ENCODE measurements at regions not wholly inside any gene's neighbourhood (a gene's known extent, or its start where the extent isn't known, plus 50 kb on each side); places are given as distances from the start of the nearest gene placed in this dataset.

- no peak for DNase-seq (ENCODE audit: low read depth in 2 of 2)
These were observed 360.5 kb downstream of the BCKDHB start for GRCh38 chr6:80466981-80467380.

- no peak for DNase-seq (ENCODE audit: low read depth in 2 of 2)
These were observed 359.0 kb downstream of the BCKDHB start for GRCh38 chr6:80465513-80465912.

DNA sequence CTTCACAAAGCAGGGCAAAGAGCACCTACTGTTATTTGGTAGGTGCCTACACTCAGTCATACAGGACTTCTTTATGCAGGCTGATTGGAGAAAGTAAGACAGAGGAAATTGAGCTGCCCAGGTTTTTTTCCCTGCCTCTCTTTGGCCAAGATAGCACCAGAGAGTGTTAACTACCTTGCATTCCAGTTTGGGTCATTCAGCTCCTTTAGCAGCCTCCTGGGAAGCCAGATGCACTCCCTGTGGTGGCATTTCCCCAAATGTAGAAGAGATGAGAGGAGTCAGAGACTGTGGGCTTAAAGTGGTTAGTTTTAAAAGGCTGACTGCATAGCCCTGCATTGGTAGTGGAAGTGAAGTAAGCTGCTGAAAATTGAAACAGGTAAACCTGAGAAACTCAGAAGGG lies 358.4 kb downstream of the BCKDHB start:
- no peak for DNase-seq (ENCODE audit: low read depth in 2 of 2)

DNA sequence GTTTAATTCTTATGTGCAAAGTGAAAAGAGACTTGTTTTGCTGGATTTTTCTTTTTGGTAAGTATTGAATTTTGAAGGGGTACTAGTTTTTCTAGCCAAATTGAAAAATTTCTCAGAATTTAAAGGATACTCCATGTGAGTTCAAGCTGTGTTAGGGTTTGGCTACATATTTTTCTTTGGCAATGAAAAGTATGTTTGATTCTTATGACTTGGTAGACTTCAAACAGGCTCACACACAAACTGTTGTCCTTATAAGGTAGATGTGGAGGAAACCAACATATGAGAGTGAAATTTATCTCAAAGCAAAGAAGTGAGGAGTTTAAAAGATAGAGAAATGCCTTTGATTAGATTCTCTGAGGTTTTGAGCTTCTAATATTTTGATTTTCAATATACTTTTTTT lies 356.7 kb downstream of the BCKDHB start:
- no peak for DNase-seq (ENCODE audit: low read depth in 2 of 2)

- peak in 1 of 2 donors; percentile 23 for DNase-seq (ENCODE audit: low read depth in 2 of 2)
These were observed 353.9 kb downstream of the BCKDHB start for GRCh38 chr6:80460257-80460865.

DNA sequence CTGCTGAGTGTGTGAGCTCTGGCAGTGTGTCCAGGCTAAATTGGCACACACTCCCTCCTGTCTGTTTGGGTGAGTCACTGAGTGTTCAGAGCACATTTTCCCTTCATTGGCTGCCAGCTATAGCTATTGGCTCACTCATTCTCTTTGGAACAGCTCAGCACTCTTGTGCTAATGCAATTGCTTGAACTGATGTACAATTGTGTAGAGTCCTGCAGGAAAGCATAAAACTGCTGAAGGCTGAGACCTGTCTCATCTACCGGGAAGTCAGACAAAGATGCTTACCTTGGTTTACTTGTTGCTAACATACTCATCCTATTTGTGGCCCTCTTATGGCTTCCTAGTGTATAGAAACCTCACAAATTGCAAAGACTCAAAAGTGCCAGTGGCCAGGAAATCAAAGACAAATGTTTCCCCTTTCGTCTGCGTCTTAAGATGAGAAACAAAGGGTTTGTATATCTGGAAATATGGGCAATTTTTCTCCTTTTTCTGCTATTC lies 351.0 kb downstream of the BCKDHB start:
- peak; percentile 86 to 95 for DNase-seq (ENCODE audit: low read depth in 2 of 2)

DNA sequence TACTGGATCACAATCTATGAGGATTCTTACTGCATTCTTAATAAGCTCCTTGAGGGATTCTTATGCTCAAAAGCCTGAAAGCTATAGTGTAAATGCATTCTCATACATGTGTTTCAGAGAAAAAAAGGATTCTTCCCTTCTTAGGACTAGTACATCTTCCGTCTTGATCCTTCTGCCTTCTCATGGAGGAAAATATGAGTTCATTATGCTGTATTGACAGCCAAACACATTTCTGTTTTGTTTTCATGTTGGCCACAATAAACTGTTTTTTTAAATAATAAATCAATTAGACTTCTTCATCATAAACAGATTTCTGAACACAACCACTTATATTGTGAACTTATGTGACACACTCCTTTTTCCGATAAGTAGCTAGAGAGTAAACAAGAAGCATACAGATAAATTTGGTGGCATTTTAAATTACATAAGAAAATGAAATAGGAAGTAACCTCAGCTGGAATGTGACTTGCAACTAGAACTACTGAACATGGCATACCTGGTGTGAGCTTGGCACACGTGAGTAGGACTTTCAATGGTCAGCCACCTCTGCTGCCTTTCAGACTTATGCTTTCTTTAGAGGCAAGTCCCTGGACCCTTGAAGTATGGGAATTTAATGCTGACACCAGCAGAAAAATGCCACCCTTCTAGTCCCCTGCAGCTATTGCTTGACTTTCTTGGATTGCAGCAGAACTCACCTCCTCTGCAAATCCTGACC lies 350.4 kb downstream of the BCKDHB start:
- DNase-seq (ENCODE audit: low read depth in 2 of 2) = no peak

DNA sequence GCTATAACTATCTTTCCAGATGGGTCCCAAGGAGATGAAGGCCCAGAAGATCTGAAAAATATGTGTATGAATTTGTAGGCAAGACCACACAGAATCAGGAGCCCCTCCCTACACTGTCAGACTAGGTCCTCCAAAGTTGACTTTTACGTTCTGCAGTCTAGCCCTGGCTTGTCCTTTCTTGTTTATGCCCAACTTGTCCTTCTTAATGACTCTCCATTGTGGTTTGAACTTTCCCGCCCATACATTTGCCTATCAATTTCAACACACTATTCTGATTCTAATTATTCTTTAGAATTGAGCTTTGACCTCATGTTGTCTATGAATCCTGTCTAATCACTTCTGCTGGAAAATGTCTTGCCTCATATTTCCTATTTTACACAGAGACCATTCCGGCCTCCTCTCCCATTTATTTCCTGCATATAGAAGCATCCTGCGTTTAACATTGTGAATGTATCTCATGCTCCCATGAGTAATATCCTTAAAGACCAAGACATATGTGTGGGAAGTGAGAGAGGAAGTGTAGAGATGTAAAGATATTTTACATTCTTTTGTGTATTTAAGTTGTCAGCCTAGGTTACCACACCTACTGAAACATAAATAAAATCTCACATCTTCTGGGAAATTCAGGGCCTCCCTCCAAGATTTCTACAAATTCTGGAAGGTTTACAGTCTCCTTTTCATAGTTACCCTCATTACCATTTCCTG lies 348.3 kb downstream of the BCKDHB start:
- DNase-seq (ENCODE audit: low read depth in 2 of 2) = peak in 1 of 2 donors; percentile 74

DNA sequence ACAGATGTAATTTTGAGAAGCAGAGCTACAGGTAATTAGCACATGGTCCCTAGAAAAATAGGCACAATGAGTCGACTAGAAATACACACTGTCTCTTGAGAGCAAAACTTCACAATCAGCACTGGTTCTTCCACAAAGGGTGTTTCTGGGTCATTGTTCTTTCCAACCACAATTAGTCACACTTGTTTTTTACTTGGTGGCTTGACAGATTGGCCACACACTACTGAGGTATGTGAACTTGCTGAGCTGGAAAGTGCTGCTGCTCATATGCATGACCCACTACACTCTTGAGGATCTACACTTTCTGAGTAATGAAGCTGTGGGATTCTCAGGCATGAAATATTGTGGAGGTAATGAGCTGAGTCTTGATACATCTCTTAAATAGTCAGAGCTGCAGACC lies 347.7 kb downstream of the BCKDHB start:
- peak in 1 of 2 donors; percentile 87 for DNase-seq (ENCODE audit: low read depth in 2 of 2)

DNA sequence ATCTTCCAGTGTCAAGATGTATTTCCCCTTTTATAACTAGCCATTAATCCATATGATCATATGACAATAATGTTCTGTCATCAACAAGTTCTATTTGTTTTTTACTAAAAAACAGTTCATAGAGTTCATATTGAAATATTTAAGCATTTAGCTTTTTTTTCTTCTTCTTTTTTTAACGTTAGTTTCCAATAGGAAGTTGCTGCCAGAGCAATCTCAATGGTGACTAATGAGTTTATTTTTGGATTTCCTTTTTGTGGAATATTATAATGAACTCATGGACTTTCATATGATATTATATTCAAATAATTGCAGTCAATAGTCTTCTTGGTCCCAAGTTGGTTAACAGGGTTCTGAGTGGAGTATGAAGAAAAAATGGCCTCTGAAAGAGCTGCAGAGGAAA lies 343.3 kb downstream of the BCKDHB start:
- peak in 1 of 2 donors; percentile 44 for DNase-seq (ENCODE audit: low read depth in 2 of 2)

- no peak for DNase-seq (ENCODE audit: low read depth in 2 of 2)
These were observed 340.1 kb downstream of the BCKDHB start for GRCh38 chr6:80446454-80447045.

DNA sequence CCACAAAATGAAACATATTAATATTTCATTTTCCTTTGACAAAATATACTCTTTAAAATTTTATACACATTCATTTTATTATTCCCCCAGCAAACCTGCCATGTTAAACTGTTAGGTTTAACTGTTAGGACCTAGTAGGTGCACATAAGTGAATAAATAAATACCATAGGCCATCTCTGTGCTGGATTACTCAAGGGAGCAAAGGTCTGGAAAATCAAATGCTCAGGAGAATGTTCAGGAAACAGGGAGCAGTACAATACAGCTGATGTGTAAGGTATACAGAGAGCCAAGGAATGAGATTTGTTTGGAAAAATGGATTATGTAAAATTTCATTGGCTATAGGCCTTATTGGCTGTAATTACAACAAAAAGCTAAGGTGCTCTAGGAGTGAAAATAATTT lies 339.3 kb downstream of the BCKDHB start:
- DNase-seq (ENCODE audit: low read depth in 2 of 2) = no peak

GRCh38 chr6:80442366-80442765 lies 335.9 kb downstream of the BCKDHB start:
- no peak for DNase-seq (ENCODE audit: low read depth in 2 of 2)

DNA sequence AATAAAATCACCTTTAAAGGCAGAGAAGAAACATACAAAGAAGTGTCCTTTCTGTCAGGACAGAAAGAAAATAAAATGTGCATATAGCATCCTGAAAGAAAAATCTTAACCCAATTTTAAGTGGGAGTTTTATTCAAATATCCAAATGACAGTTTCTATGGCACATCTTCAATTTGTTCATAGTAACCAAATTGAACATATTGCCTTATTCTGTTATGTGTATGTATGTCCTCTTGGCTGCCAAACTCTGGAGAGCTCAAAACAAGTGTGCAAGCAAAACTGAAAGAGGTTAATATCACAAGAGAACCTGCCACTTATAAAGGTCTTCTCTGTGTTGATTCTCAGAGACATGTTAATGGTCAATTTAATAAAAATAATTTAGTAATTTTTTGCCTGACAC lies 334.7 kb downstream of the BCKDHB start:
- DNase-seq (ENCODE audit: low read depth in 2 of 2) = no peak

DNA sequence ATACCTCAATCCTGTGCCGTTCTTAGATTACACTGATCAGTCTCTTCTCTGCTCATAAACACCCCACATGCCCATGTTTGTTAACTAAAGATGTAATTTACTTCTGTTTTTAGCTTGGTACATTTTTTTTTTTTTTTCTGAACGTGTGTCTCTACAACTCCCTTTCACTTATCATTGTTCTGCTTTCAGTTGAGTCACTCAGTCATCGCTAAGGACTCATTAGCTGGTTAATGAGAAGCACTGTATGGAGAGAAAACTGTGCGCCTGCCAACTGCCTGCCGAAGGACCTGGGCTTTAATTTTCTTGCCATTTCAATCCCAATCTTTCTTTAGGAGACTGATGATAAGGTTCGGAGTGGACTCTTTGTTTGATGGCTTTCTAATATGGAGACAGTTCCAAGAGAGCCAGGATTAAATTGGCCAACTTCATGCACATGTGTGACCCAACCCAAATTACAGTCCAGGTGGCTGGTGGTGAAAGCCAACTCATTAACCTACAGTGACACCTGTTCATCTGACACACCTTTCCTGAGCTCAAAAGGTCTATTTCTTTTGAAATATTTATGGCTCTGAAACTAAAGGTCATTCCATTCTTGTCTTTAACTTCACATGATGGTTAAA lies 334.1 kb downstream of the BCKDHB start:
- DNase-seq (ENCODE audit: low read depth in 2 of 2) = peak in 1 of 2 donors; percentile 9

DNA sequence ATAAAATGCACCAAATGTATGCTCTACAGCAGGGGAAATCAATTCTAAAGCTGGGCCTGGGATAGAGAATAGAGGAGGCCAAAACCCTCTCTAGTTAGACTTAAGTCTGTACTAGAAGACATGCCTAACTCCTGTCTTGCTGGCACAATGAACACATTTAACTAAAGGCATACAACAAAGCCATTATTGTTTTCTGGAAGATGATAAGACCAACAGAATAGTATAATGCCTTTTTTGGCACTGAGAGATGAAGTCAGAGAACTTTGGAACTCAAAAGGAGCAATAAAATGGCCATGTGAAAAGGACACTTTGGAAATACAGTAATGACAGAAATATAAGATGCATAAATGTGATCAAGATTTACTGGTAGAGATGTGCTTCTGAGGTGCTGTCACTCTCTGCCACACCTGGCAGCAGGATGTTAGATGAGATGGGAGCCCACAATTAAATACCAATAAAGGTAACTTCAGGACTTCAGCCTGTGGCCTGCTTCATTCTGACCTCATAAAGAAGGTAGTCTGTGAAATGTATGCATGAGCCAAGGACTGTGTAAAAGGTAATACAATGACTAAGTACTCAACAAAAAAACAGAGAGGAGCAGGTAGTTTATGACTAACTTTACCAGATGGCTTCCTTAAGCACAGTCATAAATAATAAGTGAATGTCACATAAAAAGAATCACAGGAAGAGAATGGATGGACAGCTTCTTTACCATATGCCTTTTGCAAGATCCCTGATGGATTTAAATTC lies 333.4 kb downstream of the BCKDHB start:
- peak in 1 of 2 donors; percentile 32 for DNase-seq (ENCODE audit: low read depth in 2 of 2)

- DNase-seq (ENCODE audit: low read depth in 2 of 2) = peak in 1 of 2 donors; percentile 39
These were observed 332.3 kb downstream of the BCKDHB start for GRCh38 chr6:80438772-80439171.

- DNase-seq (ENCODE audit: low read depth in 2 of 2) = no peak
These were observed 331.3 kb downstream of the BCKDHB start for GRCh38 chr6:80437801-80438200.

DNA sequence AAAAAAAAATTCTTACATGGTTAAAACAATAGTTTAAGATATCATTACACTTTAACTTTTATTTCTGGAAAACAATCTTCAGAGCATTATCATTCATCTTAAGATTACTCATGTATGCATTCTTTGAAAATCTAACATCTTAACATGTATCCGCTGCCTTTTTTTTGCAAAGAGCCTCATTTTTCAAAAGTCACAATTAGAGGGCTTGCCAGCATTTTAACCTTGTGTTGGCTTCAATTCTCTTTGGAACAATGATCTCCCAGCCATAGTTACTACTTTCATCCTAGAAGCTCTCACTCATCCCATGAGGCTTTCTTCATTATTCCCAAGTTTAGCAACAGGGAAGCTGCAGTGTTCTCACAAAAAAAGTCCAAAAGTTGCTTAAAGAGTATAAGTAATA lies 330.8 kb downstream of the BCKDHB start:
- no peak for DNase-seq (ENCODE audit: low read depth in 2 of 2)

DNA sequence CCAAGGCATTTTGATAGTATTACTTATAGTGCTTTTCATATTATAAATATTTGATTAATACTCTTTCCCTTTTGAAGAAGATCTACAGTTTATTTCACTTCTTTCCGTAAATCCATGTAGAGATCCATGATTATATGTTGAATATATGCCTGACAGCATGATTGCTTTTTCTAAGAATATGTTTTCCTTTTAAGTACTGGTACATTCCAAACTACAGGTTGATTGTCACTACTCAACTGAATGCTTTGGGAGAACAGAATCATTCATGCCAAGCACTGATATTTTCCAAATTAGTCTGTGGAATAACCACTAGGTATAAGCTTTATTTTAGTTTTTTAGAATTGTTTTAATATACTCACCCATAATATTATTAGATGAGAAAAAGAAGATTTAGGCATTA lies 330.2 kb downstream of the BCKDHB start:
- no peak for DNase-seq (ENCODE audit: low read depth in 2 of 2)

- no peak for DNase-seq (ENCODE audit: low read depth in 2 of 2)
These were observed 329.0 kb downstream of the BCKDHB start for GRCh38 chr6:80435457-80435856.

Data from dermis microvascular lymphatic vessel endothelial cell (primary cell).